GM12878 (cell line): ENCODE measurements at regions not wholly inside any gene's neighbourhood (a gene's known extent, or its start where the extent isn't known, plus 50 kb on each side); places are given as distances from the start of the nearest gene placed in this dataset.

Experiments used
- ATAC-seq: fragments of 200-7000 bp; cut with Tn5 transposase; 3 replicates; pipeline ENCODE4 v1.9.1; 2020; ENCODE audit warnings: mild to moderate bottlenecking, moderate library complexity
- BruUV-seq: library from RNA; stranded (reverse); fragments of 400-500 nt; replicated peaks from 2 replicates; lab custom pipeline; 2021; lab: Mats Ljungman, UMichigan
- CTCF ChIA-PET: fragments of 300-600 bp; sonication (Branson Sonifier 250); formaldehyde crosslinking; extraction: SDS; loops from one replicate; lab custom pipeline; 2021; ENCODE audit warnings: inconsistent platforms; lab: Yijun Ruan, JAX
- POLR2A ChIA-PET: fragments of 350-600 bp; formaldehyde crosslinking; extraction: SDS; loops from one replicate; lab custom pipeline; 2021; ENCODE audit warnings: inconsistent platforms; lab: Charles Lee
- RAD21 ChIA-PET: fragments of 300-600 bp; sonication (Branson Sonifier 250); formaldehyde crosslinking; loops from one replicate; lab custom pipeline; 2023; ENCODE audit warnings: antibody characterized with exemption; ENCODE audit not compliant: unreplicated experiment; lab: Charles Lee
- SMC1A ChIA-PET: fragments of 300-600 bp; sonication (Branson Sonifier 250); formaldehyde crosslinking; loops from one replicate; lab custom pipeline; 2023; ENCODE audit not compliant: unreplicated experiment, uncharacterized antibody; lab: Charles Lee
- DNase-seq: peaks from one replicate; pipeline ENCODE4 v3.0.0-alpha.2; 2011; ENCODE audit warnings: low read depth, low spot score
- FAIRE-seq: peaks from 3 replicates; lab custom pipeline; 2011; peaks lifted over from hg19 to GRCh38; lab: Jason Lieb, UNC
- H2AFZ ChIP-seq: 2 replicates; pipeline ENCODE4 v1.6.0; 2011; ENCODE audit warnings: low read depth, low read length, control low read depth; ENCODE audit not compliant: control insufficient read depth
- H3K27ac ChIP-seq: 2 replicates; pipeline ENCODE4 v1.5.1; 2011; ENCODE audit warnings: control low read depth; ENCODE audit not compliant: control insufficient read depth, insufficient read depth
- H3K27me3 ChIP-seq, 2 experiments: replicated peaks in 1 of 2; 2 replicates each; pipeline versions ENCODE4 v1.6.0 to v1.6.1; 2011; ENCODE audit warnings: low read length in 1 of 2; ENCODE audit not compliant: control insufficient read depth in 2 of 2, insufficient read depth in 2 of 2
- H3K36me3 ChIP-seq, 2 experiments: 2 replicates each; pipeline ENCODE4 v1.5.1; 2011; ENCODE audit warnings: low read length in 1 of 2; ENCODE audit not compliant: control insufficient read depth in 2 of 2, insufficient read depth in 2 of 2
- H3K4me1 ChIP-seq: 2 replicates; pipeline ENCODE4 v1.6.1; 2011; ENCODE audit warnings: mild to moderate bottlenecking, low read length, moderate library complexity, mixed read lengths; ENCODE audit not compliant: control insufficient read depth, insufficient read depth
- H3K4me2 ChIP-seq: 2 replicates; pipeline ENCODE4 v1.6.0; 2011; ENCODE audit warnings: control low read depth; ENCODE audit not compliant: control insufficient read depth, insufficient read depth
- H3K4me3 ChIP-seq: fragments of 200-600 bp; sonication (generic); 2 replicates; pipeline ENCODE4 v1.5.1; 2016
- H3K79me2 ChIP-seq: 2 replicates; pipeline ENCODE4 v1.6.0; 2011; ENCODE audit warnings: low read length; ENCODE audit not compliant: control insufficient read depth, insufficient read depth
- H3K9ac ChIP-seq: 2 replicates; pipeline ENCODE4 v1.8.0; 2011; ENCODE audit warnings: low read length, control low read depth, mixed read lengths; ENCODE audit not compliant: control insufficient read depth, insufficient read depth
- H3K9me3 ChIP-seq: replicated peaks from 3 replicates; pipeline ENCODE4 v1.5.1; 2011; ENCODE audit warnings: mild to moderate bottlenecking, low read length; ENCODE audit not compliant: control insufficient read depth, insufficient read depth
- H4K20me1 ChIP-seq: 2 replicates; pipeline ENCODE4 v1.6.0; 2011; ENCODE audit not compliant: control insufficient read depth, insufficient read depth
- BHLHE40 ChIP-seq, 2 experiments: fragments of 450-650 bp in 1 of 2; IDR thresholded peaks; 2 replicates each; pipeline ENCODE4 v1.6.1; 2011 to 2017; ENCODE audit warnings: low read depth in 2 of 2, borderline replicate concordance in 1 of 2, improper control_type of control experiment in 1 of 2, low read length in 1 of 2, mild to moderate bottlenecking in 1 of 2
- CHD2 ChIP-seq: IDR thresholded peaks from 2 replicates; pipeline ENCODE4 v1.6.1; 2011; ENCODE audit warnings: low read depth, low read length, improper control_type of control experiment, borderline replicate concordance
- CUX1 ChIP-seq: IDR thresholded peaks from 2 replicates; pipeline ENCODE4 v1.6.1; 2012; ENCODE audit warnings: improper control_type of control experiment, low read depth, low read length; ENCODE audit not compliant: insufficient replicate concordance
- MEF2A ChIP-seq: IDR thresholded peaks from 2 replicates; pipeline ENCODE4 v1.6.1; 2011; ENCODE audit warnings: low read depth, mild to moderate bottlenecking, low read length, moderate library complexity; ENCODE audit not compliant: insufficient read depth
- PAX5 ChIP-seq: IDR thresholded peaks from 2 replicates; pipeline ENCODE4 v1.6.1; 2011; ENCODE audit warnings: low read depth, low read length, borderline replicate concordance
- RBBP5 ChIP-seq: fragments of 200-600 bp; sonication (generic); conservative IDR thresholded peaks from 2 replicates; pipeline ENCODE4 v1.6.1; 2016
- WRNIP1 ChIP-seq: IDR thresholded peaks from 2 replicates; pipeline ENCODE4 v1.6.1; 2011; ENCODE audit warnings: low read depth, low read length, improper control_type of control experiment, borderline replicate concordance
- ZNF687 ChIP-seq: fragments of 450-650 bp; IDR thresholded peaks from 2 replicates; pipeline ENCODE4 v1.6.1; 2017; ENCODE audit warnings: mild to moderate bottlenecking, moderate library complexity
- WGBS: methylation state at CpG from one replicate; pipeline ENCODE4 v1.1.6; 2016; ENCODE audit warnings: low lambda C conversion rate; ENCODE audit not compliant: insufficient replicate concordance, insufficient coverage; ENCODE audit errors: missing lambda C conversion rate; 5-methylcytosine and 5-hydroxymethylcytosine counted together
- in situ Hi-C: fragments of 300-500 bp; cut with MboI; formaldehyde crosslinking; loops from 9 replicates; pipeline ENCODE4 v1.14.3; 2018; ENCODE audit warnings: mixed read lengths
- intact Hi-C: fragments of 100-400 bp; cut with micrococcal nuclease; formaldehyde crosslinking; loops from one replicate; pipeline ENCODE4 v1.14.2; 2022; ENCODE audit not compliant: unreplicated experiment

GRCh38 chr7:34217972-34218371, 312.6 kb downstream of the BMPER start:
- no peak for DNase-seq
- Histone ChIP-seq H4K20me1 (no peaks in the 10 kb centered on the region), H3K4me2 (no peak overlapping the region), H3K4me3 (no peak overlapping the region), H3K27ac (no peak overlapping the region), H2AFZ (no peak overlapping the region), H3K4me1 (no peaks in the 10 kb centered on the region), H3K9me3 (no peaks in the 10 kb centered on the region), H3K79me2 (no peaks in the 10 kb centered on the region), H3K9ac (no peak overlapping the region), H3K36me3 (no peaks in the 10 kb centered on the region), H3K27me3 (no peaks in the 10 kb centered on the region)
- ChIA-PET RAD21 (no interaction called here), SMC1A (no interaction called here), CTCF (no interaction called here), POLR2A (no interaction called here)
- BruUV-seq, result no TSS peak
- in situ Hi-C loops (no loop called here), intact Hi-C loops (no loop called here)
- no peak for TF ChIP-seq PAX5
- TF ChIP-seq MEF2A, result no peak
- no peak for TF ChIP-seq ZNF687
- TF ChIP-seq RBBP5, result no peak
- no peak for TF ChIP-seq CHD2
- TF ChIP-seq WRNIP1, result no peak
- no peak for TF ChIP-seq BHLHE40 (IDR thresholded peaks at IDR 0.05; ENCODE audit: borderline replicate concordance in 1 of 2, low read depth in 2 of 2, low read length in 1 of 2)
- no peak for TF ChIP-seq CUX1
- FAIRE-seq, result no peak
- 0% methylated on average over 1 of the region's 1 CpG for whole genome bisulfite sequencing
- no peak for ATAC-seq
